ENCODE measurements at regions not wholly inside any gene's neighbourhood (a gene's known extent, or its start where the extent isn't known, plus 50 kb on each side); places are given as distances from the start of the nearest gene placed in this dataset.
A peak's percentile ranks its signal among the peaks of the same experiment; 100 is the strongest.

GRCh38 chr3:157922614-157923013 is 183.6 kb downstream of the SHOX2 start:
- TF ChIP-seq CTCF (IDR thresholded peaks at IDR 0.05; ENCODE audit: insufficient read depth, low read depth, low read length) = no peak
- no peak overlapping the region for H3K4me3 ChIP-seq (ENCODE audit: low read depth, low read length)
- DNase-seq (ENCODE audit: low read depth) = no peak

- no peak overlapping the region for H3K4me3 ChIP-seq (ENCODE audit: low read depth, low read length)
- DNase-seq (ENCODE audit: low read depth) = peak; percentile 6
- no peak for TF ChIP-seq CTCF (IDR thresholded peaks at IDR 0.05; ENCODE audit: insufficient read depth, low read depth, low read length)
These were observed 184.4 kb downstream of the SHOX2 start for GRCh38 chr3:157921811-157922210.

- TF ChIP-seq CTCF (IDR thresholded peaks at IDR 0.05; ENCODE audit: insufficient read depth, low read depth, low read length) = no peak
- no peak overlapping the region for H3K4me3 ChIP-seq (ENCODE audit: low read depth, low read length)
- no peak for DNase-seq (ENCODE audit: low read depth)
These were observed 185.2 kb downstream of the SHOX2 start for GRCh38 chr3:157920822-157921700.

- DNase-seq (ENCODE audit: low read depth) = no peak
- no peak overlapping the region for H3K4me3 ChIP-seq (ENCODE audit: low read depth, low read length)
- TF ChIP-seq CTCF (IDR thresholded peaks at IDR 0.05; ENCODE audit: insufficient read depth, low read depth, low read length) = no peak
These were observed 186.8 kb downstream of the SHOX2 start for GRCh38 chr3:157919319-157919887.

- no peak for TF ChIP-seq CTCF (IDR thresholded peaks at IDR 0.05; ENCODE audit: insufficient read depth, low read depth, low read length)
- no peak for DNase-seq (ENCODE audit: low read depth)
- H3K4me3 ChIP-seq (ENCODE audit: low read depth, low read length) = no peak overlapping the region
These were observed 187.8 kb downstream of the SHOX2 start for GRCh38 chr3:157918402-157918801.

- no peak for TF ChIP-seq CTCF (IDR thresholded peaks at IDR 0.05; ENCODE audit: insufficient read depth, low read depth, low read length)
- no peak for DNase-seq (ENCODE audit: low read depth)
- H3K4me3 ChIP-seq (ENCODE audit: low read depth, low read length) = no peak overlapping the region
These were observed 189.5 kb downstream of the SHOX2 start for GRCh38 chr3:157916672-157917071.

Data from fibroblast of villous mesenchyme (primary cell).